ENCODE measurements at regions not wholly inside any gene's neighbourhood (a gene's known extent, or its start where the extent isn't known, plus 50 kb on each side); places are given as distances from the start of the nearest gene placed in this dataset.

GRCh38 chr6:91443405-91443804 is 856.5 kb upstream of the MAP3K7 start:
- Histone ChIP-seq H3F3A (ENCODE audit: insufficient read depth, low read depth) (no peaks in the 10 kb centered on the region), H2AFZ (no peak overlapping the region), H3K9me2 (ENCODE audit: insufficient read depth) (no peaks in the 10 kb centered on the region), H3K4me3 (no peak overlapping the region), H3K36me3 (ENCODE audit: low read depth) (no peaks in the 10 kb centered on the region), H3K79me2 (ENCODE audit: low read depth) (no peaks in the 10 kb centered on the region), H3K4me1 (replicated peaks; ENCODE audit: insufficient read depth) (no peaks in the 10 kb centered on the region), H3K9me3 (ENCODE audit: insufficient read depth, low read depth) (no peaks in the 10 kb centered on the region), H3K27me3 (ENCODE audit: insufficient read depth, low read depth) (no peaks in the 10 kb centered on the region), H4K20me1 (ENCODE audit: insufficient read depth) (no peaks in the 10 kb centered on the region), H3K4me2 (no peak overlapping the region), H3K27ac (no peak overlapping the region)
- no peak for TF ChIP-seq EZH2 (IDR thresholded peaks at IDR 0.05; ENCODE audit: low read depth)
- TF ChIP-seq CTCF (conservative IDR thresholded peaks at IDR 0.05): no peak
- POLR2A ChIA-PET (ENCODE audit: unreplicated experiment): no interaction called here
- intact Hi-C loops (cut with micrococcal nuclease; ENCODE audit: unreplicated experiment): no loop called here
- no TSS peak for BruUV-seq (replicated peaks)
- no peak for DNase-seq
- CTCF ChIA-PET: no interaction called here

- H2AFZ ChIP-seq: no peak overlapping the region
- no peaks in the 10 kb centered on the region for H3K27me3 ChIP-seq (ENCODE audit: insufficient read depth, low read depth)
- H3K9me2 ChIP-seq (ENCODE audit: insufficient read depth): no peaks in the 10 kb centered on the region
- H3K36me3 ChIP-seq (ENCODE audit: low read depth): no peaks in the 10 kb centered on the region
- no peaks in the 10 kb centered on the region for H3K4me1 ChIP-seq (replicated peaks; ENCODE audit: insufficient read depth)
- TF ChIP-seq EZH2 (IDR thresholded peaks at IDR 0.05; ENCODE audit: low read depth): no peak
- no peak for DNase-seq
- H3K79me2 ChIP-seq (ENCODE audit: low read depth): no peaks in the 10 kb centered on the region
- no peak overlapping the region for H3K27ac ChIP-seq
- intact Hi-C loops (cut with micrococcal nuclease; ENCODE audit: unreplicated experiment): no loop called here
- no peaks in the 10 kb centered on the region for H4K20me1 ChIP-seq (ENCODE audit: insufficient read depth)
- no TSS peak for BruUV-seq (replicated peaks)
- no peaks in the 10 kb centered on the region for H3F3A ChIP-seq (ENCODE audit: insufficient read depth, low read depth)
- no peak overlapping the region for H3K4me3 ChIP-seq
- no peak overlapping the region for H3K4me2 ChIP-seq
- ChIA-PET CTCF (no interaction called here), POLR2A (ENCODE audit: unreplicated experiment) (interaction anchor here (0.5 to 0.7 kb wide), 2 partner anchors 13 to 60 kb away, joined by 6 to 8 read pairs; no protein-coding TSS in a partner anchor)
- no peaks in the 10 kb centered on the region for H3K9me3 ChIP-seq (ENCODE audit: insufficient read depth, low read depth)
These were observed 855.5 kb upstream of the MAP3K7 start for GRCh38 chr6:91442342-91442741.

GRCh38 chr6:91438570-91438969 is 851.7 kb upstream of the MAP3K7 start:
- Histone ChIP-seq H4K20me1 (ENCODE audit: insufficient read depth) (no peaks in the 10 kb centered on the region), H3K9me2 (ENCODE audit: insufficient read depth) (no peaks in the 10 kb centered on the region), H3K4me2 (no peak overlapping the region), H3F3A (ENCODE audit: insufficient read depth, low read depth) (no peaks in the 10 kb centered on the region), H2AFZ (no peak overlapping the region), H3K9me3 (ENCODE audit: insufficient read depth, low read depth) (no peaks in the 10 kb centered on the region), H3K27ac (no peak overlapping the region), H3K79me2 (ENCODE audit: low read depth) (no peaks in the 10 kb centered on the region), H3K36me3 (ENCODE audit: low read depth) (no peaks in the 10 kb centered on the region), H3K27me3 (ENCODE audit: insufficient read depth, low read depth) (no peaks in the 10 kb centered on the region), H3K4me1 (replicated peaks; ENCODE audit: insufficient read depth) (no peaks in the 10 kb centered on the region), H3K4me3 (no peak overlapping the region)
- ChIA-PET POLR2A (ENCODE audit: unreplicated experiment) (no interaction called here), CTCF (no interaction called here)
- BruUV-seq (replicated peaks): no TSS peak
- intact Hi-C loops (cut with micrococcal nuclease; ENCODE audit: unreplicated experiment): no loop called here
- TF ChIP-seq EZH2 (IDR thresholded peaks at IDR 0.05; ENCODE audit: low read depth) (no peak), CTCF (conservative IDR thresholded peaks at IDR 0.05) (no peak)
- DNase-seq: no peak

- TF ChIP-seq CTCF (conservative IDR thresholded peaks at IDR 0.05): no peak
- TF ChIP-seq EZH2 (IDR thresholded peaks at IDR 0.05; ENCODE audit: low read depth): no peak
- Histone ChIP-seq H4K20me1 (ENCODE audit: insufficient read depth) (no peaks in the 10 kb centered on the region), H3K36me3 (ENCODE audit: low read depth) (no peaks in the 10 kb centered on the region), H3K9me2 (ENCODE audit: insufficient read depth) (no peaks in the 10 kb centered on the region), H3K4me3 (no peak overlapping the region), H3K9me3 (ENCODE audit: insufficient read depth, low read depth) (no peaks in the 10 kb centered on the region), H3K27me3 (ENCODE audit: insufficient read depth, low read depth) (no peaks in the 10 kb centered on the region), H3K27ac (no peak overlapping the region), H3F3A (ENCODE audit: insufficient read depth, low read depth) (no peaks in the 10 kb centered on the region), H3K79me2 (ENCODE audit: low read depth) (no peaks in the 10 kb centered on the region), H2AFZ (no peak overlapping the region), H3K4me1 (replicated peaks; ENCODE audit: insufficient read depth) (no peaks in the 10 kb centered on the region), H3K4me2 (no peak overlapping the region)
- no peak for DNase-seq
- ChIA-PET CTCF (no interaction called here), POLR2A (ENCODE audit: unreplicated experiment) (no interaction called here)
- BruUV-seq (replicated peaks): no TSS peak
- intact Hi-C loops (cut with micrococcal nuclease; ENCODE audit: unreplicated experiment): no loop called here
These were observed 850.5 kb upstream of the MAP3K7 start for GRCh38 chr6:91437315-91437729.
